ENCODE measurements at regions not wholly inside any gene's neighbourhood (a gene's known extent, or its start where the extent isn't known, plus 50 kb on each side); places are given as distances from the start of the nearest gene placed in this dataset.

DNA sequence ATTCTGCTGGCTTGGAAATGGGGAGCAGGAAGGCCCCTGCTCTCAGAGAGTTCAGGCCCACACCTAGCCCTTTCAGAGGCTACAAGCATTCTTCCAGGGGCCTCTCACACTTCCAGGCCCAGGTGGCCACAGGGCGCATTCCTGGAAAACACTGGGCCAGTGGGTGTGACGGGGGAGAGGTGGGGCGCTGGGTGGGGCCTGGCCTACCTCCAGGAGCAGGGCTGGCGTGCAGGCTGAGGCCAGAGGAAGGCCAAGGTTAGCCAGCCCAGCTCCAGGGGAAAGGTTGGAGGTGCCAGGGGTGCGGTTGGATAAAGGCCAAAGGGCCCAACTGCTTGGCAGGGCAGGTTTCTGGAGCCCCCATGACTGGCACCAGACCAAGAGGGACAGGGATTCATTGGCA is 198.2 kb downstream of the MAF start:
- Histone ChIP-seq H3K14ac (replicated peaks; ENCODE audit: low read depth, low read length) (no peak overlapping the region), H3K18ac (ENCODE audit: low read depth, low read length) (no peak overlapping the region), H2BK120ac (ENCODE audit: low read depth, low read length) (no peak overlapping the region), H4K91ac (ENCODE audit: insufficient read depth, low read depth, low read length) (no peak overlapping the region), H3K9me1 (ENCODE audit: insufficient read depth, low read length) (no peaks in the 10 kb centered on the region), H3K36me3 (ENCODE audit: control insufficient read depth, insufficient read depth, low read length) (no peaks in the 10 kb centered on the region), H3K4me2 (ENCODE audit: low read depth, low read length) (no peak overlapping the region), H3K23ac (ENCODE audit: low read depth, low read length) (no peak overlapping the region), H3K79me1 (ENCODE audit: low read depth in 1 of 2, low read length in 2 of 2) (no peaks in the 10 kb centered on the region), H2AK5ac (ENCODE audit: low read depth, low read length) (no peak overlapping the region), H3K27ac (ENCODE audit: insufficient read depth, low read length) (no peak overlapping the region), H4K5ac (ENCODE audit: low read depth, low read length) (no peak overlapping the region), H2BK5ac (ENCODE audit: low read depth, low read length, poor library complexity, severe bottlenecking) (no peak overlapping the region), H3K4me1 (ENCODE audit: control insufficient read depth, insufficient read depth, low read length) (no peaks in the 10 kb centered on the region), H3K9ac (ENCODE audit: low read depth, low read length) (no peak overlapping the region), H2AFZ (replicated peaks; ENCODE audit: low read length, poor library complexity) (no peak overlapping the region), H2BK15ac (ENCODE audit: low read depth, low read length) (no peak overlapping the region), H2AK9ac (replicated peaks; ENCODE audit: low read depth, low read length, poor library complexity) (no peak overlapping the region), H3K4ac (ENCODE audit: low read depth, low read length) (no peak overlapping the region), H4K20me1 (ENCODE audit: insufficient read depth, low read length) (no peaks in the 10 kb centered on the region), H2BK20ac (ENCODE audit: low read depth, low read length) (no peak overlapping the region), H3K4me3 (ENCODE audit: insufficient read depth, low read depth, low read length) (no peak overlapping the region), H3K56ac (ENCODE audit: extremely low read depth, insufficient read depth, low read length) (no peak overlapping the region), H3K9me3 (ENCODE audit: control insufficient read depth, insufficient read depth, low read length) (peaks cover 29% of the 10 kb centered on the region), H3K27me3 (ENCODE audit: control insufficient read depth, insufficient read depth, low read length) (no peaks in the 10 kb centered on the region), H4K8ac (ENCODE audit: low read depth in 2 of 2, low read length in 2 of 2) (no peak overlapping the region)
- intact Hi-C loops (cut with micrococcal nuclease) (no loop called here), in situ Hi-C loops (cut with MboI; ENCODE audit: low sequenced_read_pairs) (no loop called here), dilution Hi-C loops (cut with HindIII; ENCODE audit: low sequenced_read_pairs, unreplicated experiment) (no loop called here)
- no TSS peak for BruUV-seq (replicated peaks)
- no peak for ATAC-seq (ENCODE audit: low read depth)
- TF ChIP-seq RCOR1 (IDR thresholded peaks at IDR 0.05; ENCODE audit: insufficient replicate concordance, low read length) (no peak), POLR2A (IDR thresholded peaks at IDR 0.05; ENCODE audit: low read depth, low read length) (no peak), MXI1 (IDR thresholded peaks at IDR 0.05; ENCODE audit: borderline replicate concordance, low read depth, low read length) (no peak), MAZ (IDR thresholded peaks at IDR 0.05; ENCODE audit: borderline replicate concordance, low read depth, low read length) (no peak)
- TF ChIP-seq, protein P1, sequence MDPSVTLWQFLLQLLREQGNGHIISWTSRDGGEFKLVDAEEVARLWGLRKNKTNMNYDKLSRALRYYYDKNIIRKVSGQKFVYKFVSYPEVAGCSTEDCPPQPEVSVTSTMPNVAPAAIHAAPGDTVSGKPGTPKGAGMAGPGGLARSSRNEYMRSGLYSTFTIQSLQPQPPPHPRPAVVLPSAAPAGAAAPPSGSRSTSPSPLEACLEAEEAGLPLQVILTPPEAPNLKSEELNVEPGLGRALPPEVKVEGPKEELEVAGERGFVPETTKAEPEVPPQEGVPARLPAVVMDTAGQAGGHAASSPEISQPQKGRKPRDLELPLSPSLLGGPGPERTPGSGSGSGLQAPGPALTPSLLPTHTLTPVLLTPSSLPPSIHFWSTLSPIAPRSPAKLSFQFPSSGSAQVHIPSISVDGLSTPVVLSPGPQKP (IDR thresholded peaks at IDR 0.05; ENCODE audit: borderline replicate concordance, low read depth, low read length) = no peak
- ChIA-PET CTCF (no interaction called here), POLR2A (ENCODE audit: unreplicated experiment) (no interaction called here)
- 10% methylated on average over 2 of the region's 5 CpGs; no CpG with 5 or more reads in 1 of the 2 experiments for WGBS, 2 experiments (ENCODE audit: extremely low coverage in 2 of 2, insufficient read length in 1 of 2)
- DNase-seq = no peak
